Right cardiac atrium (tissue), 5 donors: ENCODE measurements at regions not wholly inside any gene's neighbourhood (a gene's known extent, or its start where the extent isn't known, plus 50 kb on each side); places are given as distances from the start of the nearest gene placed in this dataset.

Experiments
- ATAC-seq, 2 donors: fragments of 200-7000 bp; cut with Tn5 transposase; one replicate each; pipeline versions ENCODE4 v1.8.0 to v1.9.1; 2020; ENCODE audit warnings: moderate library complexity in 2 of 2, mild to moderate bottlenecking in 1 of 2
- DNase-seq, 3 donors: peaks; one replicate each; pipeline ENCODE4 v3.0.0-alpha.2; 2020
- H3K27ac ChIP-seq: one replicate; pipeline ENCODE4 v1.5.1; 2013; ENCODE audit warnings: mild to moderate bottlenecking, low read length, control low read depth, moderate library complexity
- H3K27me3 ChIP-seq: one replicate; pipeline ENCODE4 v1.6.1; 2013; ENCODE audit not compliant: control insufficient read depth, insufficient read depth
- H3K4me1 ChIP-seq: one replicate; pipeline ENCODE4 v1.6.1; 2013; ENCODE audit warnings: low read length; ENCODE audit not compliant: control insufficient read depth, insufficient read depth
- H3K4me3 ChIP-seq: one replicate; pipeline ENCODE4 v1.5.1; 2013; ENCODE audit warnings: low read length, control low read depth
- H3K9me3 ChIP-seq: one replicate; pipeline ENCODE4 v1.6.1; 2013; ENCODE audit warnings: low read length; ENCODE audit not compliant: control insufficient read depth
- WGBS: extraction: QIAGEN DNeasy Blood & Tissue Kit; methylation state at CpG from one replicate; pipeline ENCODE4 v1.1.7; 2013; 5-methylcytosine and 5-hydroxymethylcytosine counted together
- intact Hi-C, 4 donors: fragments of 100-400 bp; cut with DNase I; formaldehyde crosslinking; loops; one replicate each; pipeline versions ENCODE4 v1.11.0 to v1.14.0; 2022 to 2023
- donor health status: healthy with polysubstance abuse.
- donor health status: DM: no; HTN: yes; CAD: no.
- donor health status: DM: no; HTN: no; CAD: no.
- donor health status: DM: no; HTN: yes; CAD: no; lungs with severe emphysema.
- donor health status: DM: yes; HTN: yes; CAD: no.

GRCh38 chr4:124183231-124183630, 529.3 kb downstream of the ANKRD50 start:
- 93% methylated on average over 2 of the region's 2 CpGs for WGBS
- H3K27me3 ChIP-seq, result no peaks in the 10 kb centered on the region
- intact Hi-C loops, result no loop called here
- H3K9me3 ChIP-seq, result no peaks in the 10 kb centered on the region
- no peaks in the 10 kb centered on the region for H3K4me1 ChIP-seq
- no peak overlapping the region for H3K4me3 ChIP-seq
- ATAC-seq, result no peak
- H3K27ac ChIP-seq, result no peak overlapping the region
- DNase-seq, result no peak

- Histone ChIP-seq H3K9me3 (no peaks in the 10 kb centered on the region), H3K27me3 (no peaks in the 10 kb centered on the region), H3K27ac (no peak overlapping the region), H3K4me3 (no peak overlapping the region), H3K4me1 (no peaks in the 10 kb centered on the region)
- intact Hi-C loops, result no loop called here
- DNase-seq, result no peak
- no peak for ATAC-seq
Observed at GRCh38 chr4:124183926-124184325, 528.6 kb downstream of the ANKRD50 start.

- no peak for DNase-seq
- WGBS, result 99% methylated on average over 1 of the region's 1 CpG
- no peak overlapping the region for H3K27ac ChIP-seq
- no peaks in the 10 kb centered on the region for H3K27me3 ChIP-seq
- no peaks in the 10 kb centered on the region for H3K4me1 ChIP-seq
- intact Hi-C loops, result no loop called here
- H3K4me3 ChIP-seq, result no peak overlapping the region
- H3K9me3 ChIP-seq, result no peaks in the 10 kb centered on the region
- no peak for ATAC-seq
Observed at GRCh38 chr4:124184792-124185191, 527.7 kb downstream of the ANKRD50 start.

- 84% methylated on average over 2 of the region's 2 CpGs for WGBS
- Histone ChIP-seq H3K27ac (no peak overlapping the region), H3K9me3 (no peaks in the 10 kb centered on the region), H3K27me3 (no peaks in the 10 kb centered on the region), H3K4me1 (no peaks in the 10 kb centered on the region), H3K4me3 (no peak overlapping the region)
- intact Hi-C loops, result no loop called here
- DNase-seq (no peak), ATAC-seq (no peak)
Observed at GRCh38 chr4:124188595-124188994, 523.9 kb downstream of the ANKRD50 start.

GRCh38 chr4:124189545-124189944, 523.0 kb downstream of the ANKRD50 start:
- H3K4me1 ChIP-seq, result no peaks in the 10 kb centered on the region
- intact Hi-C loops, result no loop called here
- DNase-seq (no peak), ATAC-seq (no peak)
- WGBS, result 68% methylated on average over 1 of the region's 1 CpG
- H3K27ac ChIP-seq, result no peak overlapping the region
- H3K27me3 ChIP-seq, result no peaks in the 10 kb centered on the region
- no peak overlapping the region for H3K4me3 ChIP-seq
- H3K9me3 ChIP-seq, result no peaks in the 10 kb centered on the region

GRCh38 chr4:124191329-124191728, 521.2 kb downstream of the ANKRD50 start:
- no peak overlapping the region for H3K27ac ChIP-seq
- ATAC-seq (no peak), DNase-seq (no peak)
- intact Hi-C loops, result no loop called here
- no peaks in the 10 kb centered on the region for H3K27me3 ChIP-seq
- H3K4me3 ChIP-seq, result no peak overlapping the region
- H3K4me1 ChIP-seq, result no peaks in the 10 kb centered on the region
- no peaks in the 10 kb centered on the region for H3K9me3 ChIP-seq
- WGBS, result 91% methylated on average over 1 of the region's 1 CpG

GRCh38 chr4:124192544-124192943, 520.0 kb downstream of the ANKRD50 start:
- no peak overlapping the region for H3K27ac ChIP-seq
- no peaks in the 10 kb centered on the region for H3K4me1 ChIP-seq
- WGBS, result 83% methylated on average over 2 of the region's 2 CpGs
- H3K27me3 ChIP-seq, result no peaks in the 10 kb centered on the region
- no peak for DNase-seq
- no peak for ATAC-seq
- H3K9me3 ChIP-seq, result no peaks in the 10 kb centered on the region
- intact Hi-C loops, result no loop called here
- H3K4me3 ChIP-seq, result no peak overlapping the region

GRCh38 chr4:124199185-124199584, 513.3 kb downstream of the ANKRD50 start:
- intact Hi-C loops, result no loop called here
- Histone ChIP-seq H3K9me3 (no peaks in the 10 kb centered on the region), H3K27me3 (no peaks in the 10 kb centered on the region), H3K27ac (no peak overlapping the region), H3K4me3 (no peak overlapping the region), H3K4me1 (no peaks in the 10 kb centered on the region)
- WGBS, result 79% methylated on average over 2 of the region's 2 CpGs
- no peak for ATAC-seq
- no peak for DNase-seq

- no peaks in the 10 kb centered on the region for H3K9me3 ChIP-seq
- H3K4me3 ChIP-seq, result no peak overlapping the region
- no peaks in the 10 kb centered on the region for H3K4me1 ChIP-seq
- ATAC-seq (no peak), DNase-seq (no peak)
- intact Hi-C loops, result no loop called here
- H3K27ac ChIP-seq, result no peak overlapping the region
- 69% methylated on average over 4 of the region's 4 CpGs for WGBS
- H3K27me3 ChIP-seq, result no peaks in the 10 kb centered on the region
Observed at GRCh38 chr4:124199755-124200154, 512.8 kb downstream of the ANKRD50 start.

GRCh38 chr4:124201636-124202035, 510.9 kb downstream of the ANKRD50 start:
- Histone ChIP-seq H3K4me3 (no peak overlapping the region), H3K27ac (no peak overlapping the region), H3K4me1 (no peaks in the 10 kb centered on the region), H3K27me3 (no peaks in the 10 kb centered on the region), H3K9me3 (no peaks in the 10 kb centered on the region)
- no peak for DNase-seq
- intact Hi-C loops, result no loop called here
- WGBS, result 74% methylated on average over 1 of the region's 1 CpG
- ATAC-seq, result no peak

- peak; percentile 21 to 64 (median 50) for DNase-seq
- 34% methylated on average over 2 of the region's 2 CpGs for WGBS
- intact Hi-C loops, result no loop called here
- no peak overlapping the region for H3K27ac ChIP-seq
- H3K27me3 ChIP-seq, result no peaks in the 10 kb centered on the region
- no peaks in the 10 kb centered on the region for H3K4me1 ChIP-seq
- peak in 1 of 2 donors; percentile 64 for ATAC-seq
- H3K9me3 ChIP-seq, result no peaks in the 10 kb centered on the region
- H3K4me3 ChIP-seq, result no peak overlapping the region
Observed at GRCh38 chr4:124202099-124202498, 510.4 kb downstream of the ANKRD50 start.

- Histone ChIP-seq H3K4me3 (no peak overlapping the region), H3K4me1 (no peaks in the 10 kb centered on the region), H3K27ac (no peak overlapping the region), H3K27me3 (no peaks in the 10 kb centered on the region), H3K9me3 (no peaks in the 10 kb centered on the region)
- DNase-seq (no peak), ATAC-seq (no peak)
- intact Hi-C loops, result no loop called here
- 76% methylated on average over 3 of the region's 3 CpGs for WGBS
Observed at GRCh38 chr4:124203613-124204238, 508.8 kb downstream of the ANKRD50 start.
